K562 (cell line): ENCODE measurements at regions not wholly inside any gene's neighbourhood (a gene's known extent, or its start where the extent isn't known, plus 50 kb on each side); places are given as distances from the start of the nearest gene placed in this dataset.

Source experiments
- ATAC-seq: fragments of 200-7000 bp; cut with Tn5 transposase; 3 replicates; pipeline ENCODE4 v1.9.1; 2020; ENCODE audit warnings: moderate library complexity
- BruUV-seq: library from RNA; stranded (reverse); fragments of 400-500 nt; replicated peaks from 2 replicates; lab custom pipeline; 2021; lab: Mats Ljungman, UMichigan
- CTCF ChIA-PET: fragments of 300-600 bp; formaldehyde crosslinking; extraction: SDS; loops from one replicate; lab custom pipeline; 2021; ENCODE audit warnings: low intra/inter-chr PET ratio; lab: Yijun Ruan, JAX
- POLR2A ChIA-PET: fragments of 300-600, 350-650 bp; sonication (Branson Sonifier 250); formaldehyde crosslinking; extraction: SDS; loops from one replicate; lab custom pipeline; 2021; ENCODE audit warnings: antibody characterized with exemption, inconsistent platforms; lab: Yijun Ruan, JAX
- DNase-seq, 4 experiments: peaks; one replicate each; pipeline versions ENCODE4 v3.0.0 to v3.0.0-alpha.2; 2011 to 2018; ENCODE audit warnings: low spot score in 3 of 4, mixed read lengths in 3 of 4; ENCODE audit errors: extremely low read depth in 1 of 4
- FAIRE-seq: peaks from 2 replicates; lab custom pipeline; 2011; peaks lifted over from hg19 to GRCh38; lab: Jason Lieb, UNC
- H2AFZ ChIP-seq: 2 replicates; pipeline ENCODE4 v1.6.0; 2011; ENCODE audit warnings: low read depth, low read length, control low read depth, inconsistent platforms
- H3K27ac ChIP-seq: fragments of 200-600 bp; 3 replicates; pipeline ENCODE4 v1.8.0; 2011; ENCODE audit warnings: low read depth, mild to moderate bottlenecking, control low read depth, inconsistent platforms, low read length, moderate library complexity, mixed read lengths; ENCODE audit errors: extremely low read depth
- H3K27me3 ChIP-seq, 2 experiments: fragments of 300-600 bp in 1 of 2; 2 replicates in 1 of 2; 3 replicates in 1 of 2; pipeline versions ENCODE4 v1.6.0 to v1.8.0; 2011; ENCODE audit warnings: inconsistent platforms in 2 of 2, low read length in 2 of 2, mild to moderate bottlenecking in 1 of 2, mixed read lengths in 1 of 2, moderate library complexity in 1 of 2; ENCODE audit not compliant: control insufficient read depth in 2 of 2, insufficient read depth in 2 of 2
- H3K36me3 ChIP-seq: fragments of 300-600 bp; 3 replicates; pipeline ENCODE4 v1.8.0; 2011; ENCODE audit warnings: mild to moderate bottlenecking, low read length, inconsistent platforms; ENCODE audit not compliant: control insufficient read depth, insufficient read depth
- H3K4me1 ChIP-seq, 2 experiments: fragments of 200-600 bp in 1 of 2; replicated peaks in 1 of 2; 2 replicates in 1 of 2; 3 replicates in 1 of 2; pipeline versions ENCODE4 v1.5.1 to v1.8.0; 2011; ENCODE audit warnings: inconsistent platforms in 2 of 2, low read length in 2 of 2, mild to moderate bottlenecking in 1 of 2, mixed read lengths in 1 of 2, moderate library complexity in 1 of 2; ENCODE audit not compliant: control insufficient read depth in 2 of 2, insufficient read depth in 2 of 2
- H3K4me2 ChIP-seq: 2 replicates; pipeline ENCODE4 v1.6.1; 2011; ENCODE audit warnings: low read length, control low read depth, inconsistent platforms, mixed read lengths; ENCODE audit not compliant: insufficient read depth
- H3K4me3 ChIP-seq: fragments of 200-600 bp; sonication (generic), shearing (Covaris generic); 2 replicates; pipeline ENCODE4 v1.5.1; 2016; ENCODE audit warnings: control low read depth, inconsistent platforms
- H3K79me2 ChIP-seq: fragments of 200-600 bp; 3 replicates; pipeline ENCODE4 v1.8.0; 2011; ENCODE audit warnings: low read length, inconsistent platforms; ENCODE audit not compliant: control insufficient read depth, insufficient read depth
- H3K9ac ChIP-seq, 2 experiments: 2 replicates each; pipeline versions ENCODE4 v1.6.0 to v1.6.1; 2011; ENCODE audit warnings: low read depth in 2 of 2, low read length in 2 of 2, control low read depth in 1 of 2, inconsistent platforms in 1 of 2, mild to moderate bottlenecking in 1 of 2, mixed read lengths in 1 of 2; ENCODE audit not compliant: insufficient read depth in 1 of 2
- H3K9me1 ChIP-seq: one replicate; pipeline ENCODE4 v1.6.0; 2011; ENCODE audit warnings: inconsistent platforms, mild to moderate bottlenecking, low read length, moderate library complexity; ENCODE audit not compliant: control insufficient read depth, insufficient read depth
- H3K9me3 ChIP-seq: replicated peaks from 2 replicates; pipeline ENCODE4 v1.5.1; 2011; ENCODE audit warnings: low read depth, low read length, inconsistent platforms; ENCODE audit not compliant: control insufficient read depth, insufficient read depth
- H4K20me1 ChIP-seq: replicated peaks from 2 replicates; pipeline ENCODE4 v1.6.1; 2011; ENCODE audit warnings: low read length, inconsistent platforms, mixed read lengths; ENCODE audit not compliant: control insufficient read depth, insufficient read depth
- ADNP ChIP-seq: fragments of 200-800 bp; sonication (Bioruptor generic); IDR thresholded peaks from 2 replicates; pipeline ENCODE4 v1.6.1; 2016; ENCODE audit warnings: missing genetic modification characterization, missing compliant biosample characterization
- BRCA1 ChIP-seq, 2 experiments: fragments of 450-650 bp in 1 of 2; sonication (generic) in 1 of 2; formaldehyde crosslinking in 1 of 2; IDR thresholded peaks; 2 replicates each; pipeline versions ENCODE4 v1.5.0 to v1.6.1; 2017 to 2020; ENCODE audit warnings: mild to moderate bottlenecking in 1 of 2, missing genetic modification reagents in 1 of 2
- E2F3 ChIP-seq: fragments of 250-450 bp; sonication (Bioruptor Pico); IDR thresholded peaks from 2 replicates; pipeline ENCODE4 v1.4.0; 2020; ENCODE audit warnings: mild to moderate bottlenecking
- FOXJ2 ChIP-seq: fragments of 200-800 bp; sonication (Bioruptor generic); IDR thresholded peaks from 2 replicates; pipeline ENCODE4 v1.6.1; 2016; ENCODE audit warnings: missing genetic modification characterization, missing compliant biosample characterization
- ILK ChIP-seq: fragments of 450-650 bp; IDR thresholded peaks from 2 replicates; pipeline ENCODE4 v1.6.1; 2016; ENCODE audit warnings: missing genetic modification characterization, low read depth, mild to moderate bottlenecking, missing compliant biosample characterization, moderate library complexity, borderline replicate concordance
- PHB2 ChIP-seq: fragments of 450-650 bp; IDR thresholded peaks from 2 replicates; pipeline ENCODE4 v1.6.1; 2017; ENCODE audit warnings: low read depth
- PHF21A ChIP-seq: fragments of 450-650 bp; IDR thresholded peaks from 2 replicates; pipeline ENCODE4 v1.6.1; 2017; ENCODE audit warnings: low read depth, borderline replicate concordance
- RBM14 ChIP-seq: fragments of 200-400 bp; formaldehyde crosslinking; IDR thresholded peaks from 2 replicates; pipeline ENCODE4 v1.6.1; 2018; ENCODE audit warnings: low read depth, mild to moderate bottlenecking, low read length, moderate library complexity, borderline replicate concordance; ENCODE audit not compliant: insufficient read depth
- TOE1 ChIP-seq, 2 experiments: fragments of 450-650 bp in 1 of 2; sonication (generic) in 1 of 2; formaldehyde crosslinking in 1 of 2; IDR thresholded peaks; 2 replicates each; pipeline versions ENCODE4 v1.7.1 to v1.8.0; 2016 to 2022; ENCODE audit warnings: borderline replicate concordance in 2 of 2, mild to moderate bottlenecking in 2 of 2, antibody characterized with exemption in 1 of 2, inconsistent platforms in 1 of 2, low read depth in 1 of 2, missing genetic modification reagents in 1 of 2, moderate library complexity in 1 of 2
- TSC22D4 ChIP-seq: fragments of 450-650 bp; IDR thresholded peaks from 2 replicates; pipeline ENCODE4 v1.6.1; 2016; ENCODE audit warnings: missing genetic modification characterization, missing biosample characterization, control low read depth
- ZZZ3 ChIP-seq: fragments of 450-650 bp; IDR thresholded peaks from 2 replicates; pipeline ENCODE4 v1.6.1; 2016; ENCODE audit warnings: antibody characterized with exemption, mild to moderate bottlenecking, moderate library complexity
- in situ Hi-C: fragments of 300-500 bp; cut with MboI; formaldehyde crosslinking; loops from 4 replicates; pipeline ENCODE4 v1.15.0; 2018; ENCODE audit warnings: inconsistent platforms, mixed read lengths
- intact Hi-C: fragments of 100-400 bp; cut with micrococcal nuclease; formaldehyde crosslinking; loops from 2 replicates; pipeline ENCODE4 v1.14.2; 2022
- TF ChIP-seq, protein P1 (sequence below): fragments of 450-650 bp; IDR thresholded peaks from 2 replicates; pipeline ENCODE4 v1.6.1; 2014; ENCODE audit warnings: low read depth, mild to moderate bottlenecking, moderate library complexity, borderline replicate concordance
- TF ChIP-seq, protein P2 (sequence below), 3 experiments: IDR thresholded peaks in 2 of 3; conservative IDR thresholded peaks in 1 of 3; 2 replicates each; pipeline ENCODE4 v1.5.1; 2011 to 2012; ENCODE audit warnings: low read length in 3 of 3, mild to moderate bottlenecking in 3 of 3, control low read depth in 2 of 3, improper control_type of control experiment in 1 of 3, inconsistent platforms in 1 of 3, low read depth in 1 of 3, mixed read lengths in 1 of 3, moderate library complexity in 1 of 3; ENCODE audit not compliant: insufficient read depth in 2 of 3
- TF ChIP-seq, protein P3 (sequence below): sonication (generic); formaldehyde crosslinking; IDR thresholded peaks from 2 replicates; pipeline ENCODE4 v1.9.0; 2022; ENCODE audit warnings: mild to moderate bottlenecking, missing genetic modification reagents
- TF ChIP-seq, protein P4 (sequence below): fragments of 450-650 bp; IDR thresholded peaks from 2 replicates; pipeline ENCODE4 v1.7.1; 2018; ENCODE audit warnings: mild to moderate bottlenecking, low read depth; ENCODE audit not compliant: partially characterized antibody

DNA sequence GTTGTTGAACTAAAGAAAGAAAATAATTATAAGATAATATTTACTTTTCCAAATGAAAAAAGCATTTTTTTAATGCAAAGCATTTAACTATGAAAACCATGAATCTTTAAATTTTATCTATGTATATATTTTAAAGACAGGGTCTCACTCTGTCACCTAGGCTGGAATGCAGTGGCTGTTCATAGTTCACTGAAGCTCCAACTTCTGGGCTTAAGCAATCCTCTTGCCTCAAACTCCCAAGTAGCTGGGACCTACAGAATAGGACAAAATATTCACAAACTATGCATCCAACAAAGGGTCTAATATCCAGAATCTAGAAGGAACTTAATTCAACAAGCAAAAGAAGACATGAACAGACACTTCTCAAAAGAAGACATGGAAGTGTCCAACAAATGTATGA lies 55.9 kb upstream of the ALB start (continued):
- TF ChIP-seq, protein P1, sequence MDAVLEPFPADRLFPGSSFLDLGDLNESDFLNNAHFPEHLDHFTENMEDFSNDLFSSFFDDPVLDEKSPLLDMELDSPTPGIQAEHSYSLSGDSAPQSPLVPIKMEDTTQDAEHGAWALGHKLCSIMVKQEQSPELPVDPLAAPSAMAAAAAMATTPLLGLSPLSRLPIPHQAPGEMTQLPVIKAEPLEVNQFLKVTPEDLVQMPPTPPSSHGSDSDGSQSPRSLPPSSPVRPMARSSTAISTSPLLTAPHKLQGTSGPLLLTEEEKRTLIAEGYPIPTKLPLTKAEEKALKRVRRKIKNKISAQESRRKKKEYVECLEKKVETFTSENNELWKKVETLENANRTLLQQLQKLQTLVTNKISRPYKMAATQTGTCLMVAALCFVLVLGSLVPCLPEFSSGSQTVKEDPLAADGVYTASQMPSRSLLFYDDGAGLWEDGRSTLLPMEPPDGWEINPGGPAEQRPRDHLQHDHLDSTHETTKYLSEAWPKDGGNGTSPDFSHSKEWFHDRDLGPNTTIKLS: no peak

DNA sequence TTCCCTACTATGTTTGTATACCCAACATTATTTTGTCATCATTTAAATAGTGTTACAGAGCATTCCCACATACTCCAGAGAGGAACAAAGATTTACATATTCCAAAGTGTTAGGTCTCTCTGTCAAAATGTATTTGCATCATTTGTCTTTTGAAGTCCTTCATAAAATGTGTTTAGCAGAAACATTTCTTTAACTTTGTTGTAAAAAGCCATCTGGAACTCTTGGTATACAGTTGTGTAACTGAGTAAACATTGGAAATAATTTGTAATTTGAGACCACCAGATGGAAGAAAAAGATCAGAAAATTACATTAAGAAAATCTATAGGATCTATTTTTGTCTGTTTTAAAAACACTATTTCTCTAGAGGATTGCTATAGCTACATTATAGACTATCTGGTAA lies 56.6 kb upstream of the ALB start:
- H3K27ac ChIP-seq: no peak overlapping the region
- intact Hi-C loops: no loop called here
- H3K9me1 ChIP-seq: no peaks in the 10 kb centered on the region
- H3K36me3 ChIP-seq: no peaks in the 10 kb centered on the region
- in situ Hi-C loops: no loop called here
- H3K4me1 ChIP-seq: peaks cover 0 to 2% of the 10 kb centered on the region in 2 experiments; a peak in 1 of 5 replicates
- H3K4me3 ChIP-seq: no peak overlapping the region
- no peak overlapping the region for H2AFZ ChIP-seq
- no peaks in the 10 kb centered on the region for H4K20me1 ChIP-seq
- H3K4me2 ChIP-seq: no peak overlapping the region
- ChIA-PET CTCF (no interaction called here), POLR2A (no interaction called here)
- DNase-seq: no peak
- no TSS peak for BruUV-seq
- H3K9ac ChIP-seq: no peak overlapping the region
- H3K79me2 ChIP-seq: no peaks in the 10 kb centered on the region
- no peaks in the 10 kb centered on the region for H3K27me3 ChIP-seq
- H3K9me3 ChIP-seq: no peaks in the 10 kb centered on the region
- FAIRE-seq: no peak
- ATAC-seq: no peak
- TF ChIP-seq, protein P2, sequence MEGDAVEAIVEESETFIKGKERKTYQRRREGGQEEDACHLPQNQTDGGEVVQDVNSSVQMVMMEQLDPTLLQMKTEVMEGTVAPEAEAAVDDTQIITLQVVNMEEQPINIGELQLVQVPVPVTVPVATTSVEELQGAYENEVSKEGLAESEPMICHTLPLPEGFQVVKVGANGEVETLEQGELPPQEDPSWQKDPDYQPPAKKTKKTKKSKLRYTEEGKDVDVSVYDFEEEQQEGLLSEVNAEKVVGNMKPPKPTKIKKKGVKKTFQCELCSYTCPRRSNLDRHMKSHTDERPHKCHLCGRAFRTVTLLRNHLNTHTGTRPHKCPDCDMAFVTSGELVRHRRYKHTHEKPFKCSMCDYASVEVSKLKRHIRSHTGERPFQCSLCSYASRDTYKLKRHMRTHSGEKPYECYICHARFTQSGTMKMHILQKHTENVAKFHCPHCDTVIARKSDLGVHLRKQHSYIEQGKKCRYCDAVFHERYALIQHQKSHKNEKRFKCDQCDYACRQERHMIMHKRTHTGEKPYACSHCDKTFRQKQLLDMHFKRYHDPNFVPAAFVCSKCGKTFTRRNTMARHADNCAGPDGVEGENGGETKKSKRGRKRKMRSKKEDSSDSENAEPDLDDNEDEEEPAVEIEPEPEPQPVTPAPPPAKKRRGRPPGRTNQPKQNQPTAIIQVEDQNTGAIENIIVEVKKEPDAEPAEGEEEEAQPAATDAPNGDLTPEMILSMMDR (IDR thresholded peaks at IDR 0.05 in 2 of 3, conservative IDR thresholded peaks at IDR 0.05 in 1 of 3; ENCODE audit: insufficient read depth in 2 of 3, low read depth in 1 of 3, low read length in 3 of 3): no peak
- TF ChIP-seq PHB2 (no peak), TSC22D4 (tag) (no peak), RBM14 (no peak), FOXJ2 (tag) (no peak), BRCA1 (IDR thresholded peaks at IDR 0.05) (no peak), BRCA1 (CRISPR knock-in tag; IDR thresholded peaks at IDR 0.05) (no peak), E2F3 (CRISPR knock-in tag) (no peak), PHF21A (no peak), ADNP (tag) (no peak), TOE1 (IDR thresholded peaks at IDR 0.05; ENCODE audit: borderline replicate concordance) (no peak), TOE1 (CRISPR knock-in tag; IDR thresholded peaks at IDR 0.05; ENCODE audit: borderline replicate concordance, low read depth) (no peak), ZZZ3 (no peak), ILK (tag) (no peak)
- TF ChIP-seq, protein P3, sequence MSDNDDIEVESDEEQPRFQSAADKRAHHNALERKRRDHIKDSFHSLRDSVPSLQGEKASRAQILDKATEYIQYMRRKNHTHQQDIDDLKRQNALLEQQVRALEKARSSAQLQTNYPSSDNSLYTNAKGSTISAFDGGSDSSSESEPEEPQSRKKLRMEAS (CRISPR knock-in tag): no peak
- TF ChIP-seq, protein P4, sequence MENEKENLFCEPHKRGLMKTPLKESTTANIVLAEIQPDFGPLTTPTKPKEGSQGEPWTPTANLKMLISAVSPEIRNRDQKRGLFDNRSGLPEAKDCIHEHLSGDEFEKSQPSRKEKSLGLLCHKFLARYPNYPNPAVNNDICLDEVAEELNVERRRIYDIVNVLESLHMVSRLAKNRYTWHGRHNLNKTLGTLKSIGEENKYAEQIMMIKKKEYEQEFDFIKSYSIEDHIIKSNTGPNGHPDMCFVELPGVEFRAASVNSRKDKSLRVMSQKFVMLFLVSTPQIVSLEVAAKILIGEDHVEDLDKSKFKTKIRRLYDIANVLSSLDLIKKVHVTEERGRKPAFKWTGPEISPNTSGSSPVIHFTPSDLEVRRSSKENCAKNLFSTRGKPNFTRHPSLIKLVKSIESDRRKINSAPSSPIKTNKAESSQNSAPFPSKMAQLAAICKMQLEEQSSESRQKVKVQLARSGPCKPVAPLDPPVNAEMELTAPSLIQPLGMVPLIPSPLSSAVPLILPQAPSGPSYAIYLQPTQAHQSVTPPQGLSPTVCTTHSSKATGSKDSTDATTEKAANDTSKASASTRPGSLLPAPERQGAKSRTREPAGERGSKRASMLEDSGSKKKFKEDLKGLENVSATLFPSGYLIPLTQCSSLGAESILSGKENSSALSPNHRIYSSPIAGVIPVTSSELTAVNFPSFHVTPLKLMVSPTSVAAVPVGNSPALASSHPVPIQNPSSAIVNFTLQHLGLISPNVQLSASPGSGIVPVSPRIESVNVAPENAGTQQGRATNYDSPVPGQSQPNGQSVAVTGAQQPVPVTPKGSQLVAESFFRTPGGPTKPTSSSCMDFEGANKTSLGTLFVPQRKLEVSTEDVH: no peak
